Upper lobe of left lung (tissue), 6 donors: ENCODE measurements at regions not wholly inside any gene's neighbourhood (a gene's known extent, or its start where the extent isn't known, plus 50 kb on each side); places are given as distances from the start of the nearest gene placed in this dataset.
"Not testable (repeated sequence)": the region's sequence is repeated elsewhere in the genome, so short reads cannot be mapped to it uniquely, and the experiment has no call there.

Source experiments
- ATAC-seq, 2 donors: fragments of 200-7000 bp; cut with Tn5 transposase; one replicate each; pipeline ENCODE4 v1.9.1; 2022; ENCODE audit warnings: mild to moderate bottlenecking in 2 of 2, moderate library complexity in 2 of 2; ENCODE audit not compliant: low FRiP score in 2 of 2
- DNase-seq, 2 donors: peaks; one replicate each; pipeline ENCODE4 v3.0.0-alpha.2; 2019 to 2020
- H3K27ac ChIP-seq, 4 donors: fragments of 200-600 bp; sonication (generic); one replicate each; pipeline ENCODE4 v1.5.1; 2016 to 2019
- H3K27me3 ChIP-seq, 4 donors: fragments of 200-600 bp; sonication (generic); one replicate each; pipeline ENCODE4 v1.5.1; 2017 to 2019
- H3K36me3 ChIP-seq, 4 donors: fragments of 200-600 bp; sonication (generic); one replicate each; pipeline ENCODE4 v1.5.1; 2016 to 2019
- H3K4me1 ChIP-seq, 4 donors: fragments of 200-600 bp; sonication (generic); one replicate each; pipeline ENCODE4 v1.5.1; 2018 to 2019
- H3K4me3 ChIP-seq, 4 donors: fragments of 200-600 bp; sonication (generic); one replicate each; pipeline ENCODE4 v1.5.1; 2017 to 2019; ENCODE audit warnings: mild to moderate bottlenecking in 2 of 4, moderate library complexity in 1 of 4
- H3K9me3 ChIP-seq, 4 donors: fragments of 200-600 bp; sonication (generic); one replicate each; pipeline ENCODE4 v1.5.1; 2018 to 2019
- CTCF ChIP-seq, 6 experiments: fragments of 450-650 bp in 4 of 6; fragments of 200-600 bp in 2 of 6; sonication (generic) in 2 of 6; IDR thresholded peaks; one replicate each; pipeline ENCODE4 v1.5.1; 2016 to 2019; ENCODE audit warnings: antibody characterized with exemption in 6 of 6
- EP300 ChIP-seq, 4 donors: sonication (generic); formaldehyde crosslinking; IDR thresholded peaks; one replicate each; pipeline ENCODE4 v1.5.1; 2017; ENCODE audit warnings: antibody characterized with exemption in 4 of 4, control low read depth in 2 of 4
- POLR2A ChIP-seq, 4 donors: fragments of 450-650 bp; IDR thresholded peaks; one replicate each; pipeline ENCODE4 v1.5.1; 2016 to 2017; ENCODE audit warnings: antibody characterized with exemption in 4 of 4, mild to moderate bottlenecking in 2 of 4
- POLR2AphosphoS5 ChIP-seq, 2 donors: sonication (generic); formaldehyde crosslinking; IDR thresholded peaks; one replicate each; pipeline ENCODE4 v1.5.1; 2017; ENCODE audit warnings: antibody characterized with exemption in 2 of 2
- WGBS, 2 donors: methylation state at CpG; one replicate each; pipeline ENCODE4 v1.1.5; 2017 to 2018; 5-methylcytosine and 5-hydroxymethylcytosine counted together
- donor health status: DM: no; HTN: no; CAD: no; lungs with moderate emphysema.
- donor health status: DM: no; HTN: yes; CAD: no; lungs with severe emphysema.

DNA sequence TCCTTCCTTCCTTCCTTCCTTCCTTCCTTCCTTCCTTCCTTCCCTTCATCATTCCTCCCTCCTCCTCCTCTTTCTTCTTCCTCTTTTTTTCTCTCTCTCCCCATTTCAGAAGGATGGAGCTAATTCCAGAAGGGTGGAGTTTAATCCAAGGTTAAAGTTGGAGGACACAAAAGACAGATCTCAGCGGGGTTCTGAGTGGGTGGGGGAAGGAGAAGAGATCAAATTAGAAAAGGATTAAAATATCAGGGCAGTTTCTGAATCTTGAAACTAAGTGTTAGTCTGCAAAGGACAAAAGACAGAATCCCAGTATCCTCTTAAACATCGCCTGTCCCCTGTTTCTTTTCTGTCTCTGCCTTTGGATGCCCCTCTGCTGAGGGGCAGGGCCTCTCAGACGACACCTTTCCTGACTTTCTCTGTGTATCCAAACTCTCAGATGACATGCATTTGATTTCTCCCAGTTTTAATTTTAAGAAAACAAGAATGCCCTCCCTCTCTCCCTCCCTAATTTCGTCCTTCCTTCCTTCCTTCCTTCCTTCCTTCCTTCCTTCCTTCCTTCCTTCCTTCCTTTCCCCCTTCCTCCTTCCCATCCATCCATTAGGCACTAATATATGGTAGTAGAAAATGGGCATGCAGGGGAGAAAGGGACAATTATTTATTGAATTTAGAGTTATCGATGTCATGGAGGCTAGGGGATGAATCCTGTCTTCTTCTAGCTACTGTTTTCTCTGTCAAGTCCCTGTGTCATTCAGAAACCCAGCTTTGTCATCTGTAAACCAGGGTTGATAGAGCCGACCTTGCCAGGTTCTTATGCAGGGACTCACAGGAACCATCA lies 269.1 kb downstream of the VRK1 start:
- no peaks in the 10 kb centered on the region for H3K9me3 ChIP-seq
- ATAC-seq, result no peak

DNA sequence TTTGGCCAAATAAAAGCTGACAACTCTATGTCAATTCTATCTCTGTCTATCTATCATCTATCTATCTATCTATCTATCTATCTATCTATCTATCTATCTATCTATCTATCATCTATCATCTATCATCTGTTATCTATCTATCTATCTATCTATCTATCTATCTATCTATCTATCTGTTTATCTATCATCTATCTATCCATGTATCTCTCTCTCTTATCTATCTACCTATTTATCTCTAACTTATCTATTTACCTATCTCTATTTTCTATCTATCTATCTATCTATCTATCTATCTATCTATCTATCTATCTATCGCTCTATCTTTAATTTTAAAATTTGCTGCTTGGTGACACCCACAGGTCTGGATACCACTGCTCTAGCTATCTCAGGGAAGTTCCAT lies 271.1 kb downstream of the VRK1 start:
- not testable (repeated sequence) for H3K27ac ChIP-seq, H3K9me3 ChIP-seq, H3K36me3 ChIP-seq, H3K4me1 ChIP-seq, DNase-seq, ATAC-seq, H3K27me3 ChIP-seq, H3K4me3 ChIP-seq
- WGBS, 2 donors, result 93 to 98% methylated on average over 1 of the region's 1 CpG

More for the DNA sequence above, 269.1 kb downstream of the VRK1 start:
- Histone ChIP-seq H3K4me3 (no peak overlapping the region), H3K4me1 (no peaks in the 10 kb centered on the region), H3K27me3 (no peaks in the 10 kb centered on the region), H3K27ac (no peak overlapping the region), H3K36me3 (no peaks in the 10 kb centered on the region)
- WGBS, 2 donors, result 66 to 73% methylated on average over 5 to 6 of the region's 6 CpGs
- TF ChIP-seq CTCF (IDR thresholded peaks at IDR 0.05), result no peak
- TF ChIP-seq POLR2AphosphoS5 (IDR thresholded peaks at IDR 0.05), result no peak
- no peak for TF ChIP-seq POLR2A (IDR thresholded peaks at IDR 0.05)
- TF ChIP-seq EP300 (IDR thresholded peaks at IDR 0.05), result no peak
- no peak for DNase-seq

DNA sequence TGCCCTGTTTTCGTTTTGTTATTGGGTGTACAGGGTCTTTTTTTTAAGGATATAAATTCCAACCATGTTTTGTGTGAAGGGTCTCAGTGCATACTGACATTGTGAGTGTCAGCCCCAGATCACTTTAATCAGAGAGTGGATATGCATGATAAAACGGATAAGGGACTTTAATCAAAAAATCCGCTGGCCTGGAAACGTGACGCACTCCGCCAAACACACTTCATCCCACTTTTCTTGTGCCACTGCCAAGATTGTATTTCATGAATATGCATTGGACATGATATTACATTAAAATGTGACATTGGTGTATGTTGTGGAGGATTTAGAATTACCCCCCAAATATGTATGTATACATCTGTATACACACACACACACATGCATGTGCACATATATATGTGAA lies 273.1 kb downstream of the VRK1 start:
- H3K27me3 ChIP-seq, result no peaks in the 10 kb centered on the region
- ATAC-seq, result no peak
- H3K9me3 ChIP-seq, result no peaks in the 10 kb centered on the region
- no peak overlapping the region for H3K27ac ChIP-seq
- H3K4me1 ChIP-seq, result no peaks in the 10 kb centered on the region
- H3K36me3 ChIP-seq, result no peaks in the 10 kb centered on the region
- no peak overlapping the region for H3K4me3 ChIP-seq
- 76 to 82% methylated on average over 6 of the region's 6 CpGs for WGBS, 2 donors
- DNase-seq, result no peak
- TF ChIP-seq EP300 (IDR thresholded peaks at IDR 0.05), result no peak

DNA sequence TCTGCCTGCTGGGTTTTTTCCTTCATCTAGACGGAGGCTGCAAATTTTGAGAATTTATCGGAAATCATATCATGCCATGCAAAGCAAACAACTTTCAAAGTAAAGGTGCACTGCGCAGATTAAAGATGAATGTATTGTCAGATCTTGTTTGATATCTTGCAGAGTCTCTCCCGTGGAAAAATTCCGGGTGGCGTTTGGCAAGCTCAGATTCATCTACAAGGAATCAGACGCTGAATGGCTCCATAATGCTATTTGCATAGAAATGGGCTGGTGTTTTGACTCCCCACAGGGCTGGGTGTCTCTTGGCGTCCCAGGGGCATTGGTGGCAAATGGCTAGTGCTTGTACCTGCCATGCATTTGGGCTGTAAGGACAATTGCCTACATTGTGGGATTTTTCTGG lies 274.0 kb downstream of the VRK1 start:
- Histone ChIP-seq H3K27ac (no peak overlapping the region), H3K4me3 (no peak overlapping the region), H3K9me3 (no peaks in the 10 kb centered on the region), H3K36me3 (no peaks in the 10 kb centered on the region), H3K27me3 (no peaks in the 10 kb centered on the region), H3K4me1 (no peaks in the 10 kb centered on the region)
- DNase-seq (no peak), ATAC-seq (no peak)
- WGBS, 2 donors, result 85 to 86% methylated on average over 8 of the region's 8 CpGs
- TF ChIP-seq POLR2AphosphoS5 (IDR thresholded peaks at IDR 0.05), result no peak

DNA sequence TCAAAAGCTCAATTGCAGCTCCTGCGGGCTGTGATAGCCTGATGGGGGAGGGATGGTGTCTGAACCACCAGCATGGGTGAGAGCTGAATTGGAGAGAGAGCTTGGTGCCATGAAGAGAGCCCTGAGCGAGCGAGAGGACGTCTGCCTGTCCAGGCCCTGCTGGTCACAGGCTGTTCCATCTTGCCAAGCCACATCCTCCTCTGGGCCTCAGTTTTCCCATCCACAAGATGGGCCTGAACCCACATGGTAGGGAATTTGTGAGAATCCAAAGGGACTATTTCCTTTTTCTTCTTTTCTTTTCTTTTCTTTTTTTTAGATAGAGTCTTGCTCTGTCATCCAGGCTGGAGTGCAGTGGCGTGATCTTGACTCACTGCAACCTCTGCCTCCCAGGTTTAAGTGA lies 276.4 kb downstream of the VRK1 start:
- Histone ChIP-seq H3K27me3 (no peaks in the 10 kb centered on the region), H3K27ac (no peak overlapping the region), H3K9me3 (no peaks in the 10 kb centered on the region), H3K4me1 (no peaks in the 10 kb centered on the region), H3K36me3 (no peaks in the 10 kb centered on the region), H3K4me3 (no peak overlapping the region)
- no peak for ATAC-seq
- no peak for DNase-seq
- WGBS, 2 donors, result 87 to 90% methylated on average over 5 of the region's 5 CpGs
- TF ChIP-seq EP300 (IDR thresholded peaks at IDR 0.05) (no peak), CTCF (IDR thresholded peaks at IDR 0.05) (no peak), POLR2A (IDR thresholded peaks at IDR 0.05) (no peak), POLR2AphosphoS5 (IDR thresholded peaks at IDR 0.05) (no peak)

- no peaks in the 10 kb centered on the region for H3K9me3 ChIP-seq
- 68 to 71% methylated on average over 6 of the region's 6 CpGs for WGBS, 2 donors
- no peaks in the 10 kb centered on the region for H3K36me3 ChIP-seq
- ATAC-seq (no peak), DNase-seq (no peak)
- no peak overlapping the region for H3K27ac ChIP-seq
- H3K4me1 ChIP-seq, result no peaks in the 10 kb centered on the region
- H3K4me3 ChIP-seq, result no peak overlapping the region
- TF ChIP-seq EP300 (IDR thresholded peaks at IDR 0.05), result no peak
- no peaks in the 10 kb centered on the region for H3K27me3 ChIP-seq
Measured at GRCh38 chr14:97074456-97074855, 277.3 kb downstream of the VRK1 start.

DNA sequence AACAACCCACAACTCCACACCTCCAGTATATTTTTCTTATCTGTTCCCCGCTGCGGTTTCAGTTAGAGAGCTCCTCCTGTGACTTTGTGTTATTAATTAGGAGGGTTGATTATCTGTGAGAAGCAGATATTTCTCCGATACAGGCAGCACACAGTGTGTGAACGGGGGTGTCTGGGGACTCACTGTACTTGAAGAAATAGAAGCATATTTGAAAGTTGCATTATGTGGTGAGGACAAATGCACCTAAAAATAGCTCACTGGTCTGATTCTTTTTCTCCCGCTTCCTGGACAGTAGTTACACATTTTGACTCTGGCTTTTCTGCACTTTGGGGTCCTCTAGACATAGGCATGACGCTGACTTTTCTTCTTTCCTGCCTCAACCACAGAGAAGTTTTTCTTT lies 277.7 kb downstream of the VRK1 start:
- ATAC-seq (no peak), DNase-seq (no peak)
- Histone ChIP-seq H3K9me3 (no peaks in the 10 kb centered on the region), H3K36me3 (no peaks in the 10 kb centered on the region), H3K4me3 (no peak overlapping the region), H3K27me3 (no peaks in the 10 kb centered on the region), H3K4me1 (no peaks in the 10 kb centered on the region), H3K27ac (no peak overlapping the region)
- no peak for TF ChIP-seq POLR2A (IDR thresholded peaks at IDR 0.05)
- WGBS, 2 donors, result 36 to 37% methylated on average over 6 of the region's 6 CpGs
